Tibial nerve (tissue), 3 donors: ENCODE measurements at regions not wholly inside any gene's neighbourhood (a gene's known extent, or its start where the extent isn't known, plus 50 kb on each side); places are given as distances from the start of the nearest gene placed in this dataset.

Experiments used
- CTCF ChIP-seq, 5 experiments: fragments of 200-600 bp in 3 of 5; fragments of 450-650 bp in 2 of 5; sonication (generic) in 3 of 5; IDR thresholded peaks; one replicate each; pipeline ENCODE4 v1.5.1; 2016 to 2019; ENCODE audit warnings: antibody characterized with exemption in 5 of 5, mild to moderate bottlenecking in 3 of 5, moderate library complexity in 2 of 5
- POLR2A ChIP-seq, 2 donors: fragments of 450-650 bp; IDR thresholded peaks; one replicate each; pipeline ENCODE4 v1.6.1; 2017; ENCODE audit warnings: antibody characterized with exemption in 2 of 2, mild to moderate bottlenecking in 2 of 2, moderate library complexity in 2 of 2

GRCh38 chr1:199510314-199510713 is 517.2 kb upstream of the NR5A2 start:
- no peak for TF ChIP-seq CTCF (IDR thresholded peaks at IDR 0.05)
- TF ChIP-seq POLR2A (IDR thresholded peaks at IDR 0.05) = no peak
